ENCODE measurements at regions not wholly inside any gene's neighbourhood (a gene's known extent, or its start where the extent isn't known, plus 50 kb on each side); places are given as distances from the start of the nearest gene placed in this dataset.
A peak's percentile ranks its signal among the peaks of the same experiment; 100 is the strongest.

GRCh38 chr2:217722883-217723472 is 279.8 kb downstream of the TNS1 start:
- no peak for DNase-seq (ENCODE audit: low read depth in 2 of 2)

GRCh38 chr2:217717646-217718045 is 285.1 kb downstream of the TNS1 start:
- no peak for DNase-seq (ENCODE audit: low read depth in 2 of 2)

DNA sequence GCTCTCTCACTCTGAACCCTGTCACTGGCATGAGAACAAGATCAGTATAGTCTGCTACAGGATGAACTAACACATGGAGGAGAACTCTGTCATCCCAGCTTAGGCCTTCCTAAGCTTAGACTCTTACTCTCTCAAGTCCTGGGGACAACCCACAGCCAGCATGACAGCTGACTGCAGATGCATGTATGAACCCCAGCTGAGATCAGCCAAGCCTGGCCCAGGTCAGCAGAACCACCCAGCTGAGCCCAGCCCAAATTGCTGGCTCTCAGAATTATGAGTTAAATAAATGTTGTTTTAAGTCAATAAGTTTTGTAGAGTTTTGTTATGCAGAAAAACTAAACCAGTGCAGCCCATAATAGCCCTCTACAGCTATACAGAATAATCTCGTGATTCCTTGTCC is 287.3 kb downstream of the TNS1 start:
- DNase-seq (ENCODE audit: low read depth in 2 of 2): no peak

DNA sequence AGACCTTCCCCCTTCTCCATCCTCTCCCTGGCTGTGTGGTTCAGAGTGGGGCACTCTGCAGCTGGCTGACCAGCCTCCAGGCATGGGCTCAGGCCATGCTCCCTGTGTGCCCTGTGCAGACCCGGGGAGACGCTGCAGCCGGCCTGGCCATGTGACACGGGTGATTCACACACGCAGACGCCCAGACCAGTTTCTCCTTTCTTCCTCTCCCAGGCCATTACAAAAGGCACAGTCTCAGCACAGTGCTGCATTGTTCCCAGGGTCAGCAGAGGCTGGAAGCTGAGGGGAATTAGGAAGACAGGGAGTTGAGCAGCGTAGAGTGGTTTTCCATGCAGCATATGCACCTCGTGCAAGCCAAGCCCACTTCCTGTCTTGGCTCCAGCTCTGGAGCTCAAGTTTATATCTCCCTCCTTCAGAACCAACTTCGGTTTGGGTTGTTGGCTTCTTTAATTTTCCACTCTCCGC is 288.5 kb downstream of the TNS1 start:
- no peak for DNase-seq (ENCODE audit: low read depth in 2 of 2)

- peak; percentile 65 to 67 for DNase-seq (ENCODE audit: low read depth in 2 of 2)
Observed at GRCh38 chr2:217713395-217714286, 289.2 kb downstream of the TNS1 start.

DNA sequence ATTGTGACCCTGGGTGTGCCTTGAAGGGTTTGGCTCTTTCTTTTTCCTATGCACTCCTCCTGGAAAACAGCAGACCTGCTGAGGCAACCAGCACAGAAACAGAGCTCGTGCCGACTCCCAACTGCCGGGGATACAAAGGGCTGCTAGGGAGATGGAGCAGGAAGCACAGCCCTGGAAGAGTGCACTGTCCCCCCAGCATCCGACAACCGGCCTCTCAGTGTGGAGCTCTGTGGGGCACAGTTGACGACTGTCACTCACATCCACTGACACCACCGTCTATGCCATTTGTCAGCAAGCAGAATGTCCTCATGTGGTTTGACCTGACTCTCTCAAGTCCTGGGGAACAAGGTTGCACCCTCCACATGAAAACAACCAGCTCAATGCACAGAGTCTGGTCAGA is 290.4 kb downstream of the TNS1 start:
- no peak for DNase-seq (ENCODE audit: low read depth in 2 of 2)

DNA sequence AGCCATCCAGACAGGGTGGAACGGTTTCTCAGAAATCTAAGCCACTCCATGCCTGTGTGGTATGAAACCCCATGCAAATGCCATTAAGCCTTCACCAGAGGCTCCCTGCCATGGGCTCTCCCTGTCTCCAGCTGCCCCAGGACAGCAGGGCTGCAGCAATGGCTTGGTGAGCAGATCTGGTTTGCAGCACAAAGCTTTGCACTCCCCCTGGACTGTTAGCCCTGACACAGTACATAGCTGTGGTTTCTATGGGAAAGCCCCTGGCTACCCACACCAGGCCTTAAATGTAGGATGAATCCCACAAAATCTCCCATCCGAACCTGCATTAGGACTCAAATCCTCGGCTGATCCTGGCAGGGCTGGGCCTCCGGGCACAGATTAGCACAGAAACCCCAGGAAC is 291.6 kb downstream of the TNS1 start:
- no peak for DNase-seq (ENCODE audit: low read depth in 2 of 2)

GRCh38 chr2:217710211-217710765 is 292.5 kb downstream of the TNS1 start:
- no peak for DNase-seq (ENCODE audit: low read depth in 2 of 2)

DNA sequence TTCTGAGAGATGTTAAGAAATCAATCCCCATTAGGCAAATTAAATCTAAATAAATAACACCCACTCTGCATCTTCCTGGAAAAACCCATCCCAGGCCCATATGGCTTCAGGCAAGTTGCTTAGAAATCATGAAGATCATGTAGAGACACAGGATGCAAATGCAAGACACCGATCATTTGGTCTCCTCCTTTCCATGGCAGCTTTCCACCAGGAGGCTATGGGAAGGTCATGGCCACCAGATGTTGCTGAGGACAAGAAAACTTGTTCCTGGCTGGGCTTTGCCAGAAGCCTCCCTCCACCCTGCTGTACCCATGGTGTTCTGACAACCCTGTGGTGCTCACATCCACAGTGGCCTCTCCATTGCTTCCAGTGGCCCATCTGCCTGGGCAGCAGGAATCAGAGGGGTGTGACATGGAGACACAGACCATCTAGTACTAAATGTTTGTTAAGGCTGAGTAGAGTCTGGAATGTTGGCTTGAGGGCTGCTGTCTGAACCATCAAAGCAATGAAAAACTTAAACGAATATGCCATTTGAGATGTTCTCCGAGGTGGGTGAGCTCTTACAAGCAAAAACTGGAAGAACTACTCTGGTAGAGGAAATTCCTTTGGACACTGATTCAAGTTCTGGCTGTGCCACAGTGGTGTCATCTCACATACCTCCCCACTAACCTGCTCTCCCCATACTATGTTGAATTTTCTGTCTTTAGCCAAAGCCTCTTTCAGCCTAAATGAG is 293.2 kb downstream of the TNS1 start:
- DNase-seq (ENCODE audit: low read depth in 2 of 2): no peak

DNA sequence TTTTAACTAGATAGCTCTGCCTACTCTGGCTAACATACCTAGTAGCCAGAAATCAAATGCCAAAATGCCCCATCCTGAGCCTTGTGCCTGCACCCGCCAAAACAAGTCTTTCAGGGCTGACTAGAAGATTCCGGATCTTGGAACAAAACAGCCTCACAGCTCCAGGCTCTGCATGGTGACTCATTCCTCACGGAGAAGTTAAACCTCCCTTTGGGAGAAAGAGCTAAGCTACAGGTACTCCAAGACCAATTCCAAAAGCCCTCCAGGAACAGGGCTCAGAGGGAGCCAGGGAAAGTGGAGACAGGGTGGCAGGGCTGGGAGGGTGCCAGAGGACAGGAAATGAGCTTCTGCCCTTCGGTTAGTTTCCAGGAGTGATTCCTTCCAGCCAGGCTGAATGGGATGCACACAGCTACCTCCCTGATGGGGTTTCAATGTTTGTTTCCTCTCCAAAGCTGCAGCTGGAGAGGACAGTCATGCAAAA is 295.6 kb downstream of the TNS1 start:
- no peak for DNase-seq (ENCODE audit: low read depth in 2 of 2)

- DNase-seq (ENCODE audit: low read depth in 2 of 2): no peak
Observed at GRCh38 chr2:217706513-217706912, 296.3 kb downstream of the TNS1 start.

- DNase-seq (ENCODE audit: low read depth in 2 of 2): no peak
Observed at GRCh38 chr2:217706095-217706494, 296.7 kb downstream of the TNS1 start.

DNA sequence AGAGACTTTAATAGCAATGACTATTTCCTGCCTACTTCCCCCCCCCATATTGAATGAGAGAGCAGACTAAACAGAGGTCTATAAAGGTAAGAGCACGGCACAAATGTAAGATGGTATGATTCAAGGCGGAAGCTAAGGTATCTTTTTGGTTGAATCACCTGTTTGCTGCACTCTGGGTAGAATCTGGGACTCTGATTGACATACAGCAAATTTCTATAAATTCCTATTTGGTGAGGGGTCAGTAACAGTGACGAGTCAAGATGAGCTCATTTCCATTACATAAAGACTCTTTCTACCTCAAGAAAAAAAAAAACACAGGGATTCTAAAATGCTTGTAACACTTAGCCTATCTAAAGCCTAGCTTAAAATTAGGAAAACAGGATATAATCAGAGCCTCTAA is 297.3 kb downstream of the TNS1 start:
- no peak for DNase-seq (ENCODE audit: low read depth in 2 of 2)

DNA sequence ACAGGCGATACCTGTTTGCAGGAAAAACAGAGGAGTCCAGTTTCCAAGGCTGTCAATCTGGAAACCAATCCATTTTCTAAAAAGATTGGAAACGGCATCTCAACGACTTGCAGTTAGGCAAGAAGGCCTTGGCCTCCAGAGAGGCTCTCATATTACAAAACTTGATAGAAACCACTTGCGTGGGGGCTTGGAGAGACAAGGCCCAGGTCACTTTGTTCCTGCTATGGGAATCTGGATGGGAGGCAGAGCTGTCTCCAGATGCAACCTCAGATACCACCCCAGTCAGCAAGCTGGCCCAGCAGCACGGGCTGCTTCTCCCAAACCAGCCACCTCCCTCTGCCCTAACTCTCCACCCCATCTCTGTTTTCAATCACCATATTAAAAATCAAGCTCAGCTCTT is 298.8 kb downstream of the TNS1 start:
- DNase-seq (ENCODE audit: low read depth in 2 of 2): no peak

DNA sequence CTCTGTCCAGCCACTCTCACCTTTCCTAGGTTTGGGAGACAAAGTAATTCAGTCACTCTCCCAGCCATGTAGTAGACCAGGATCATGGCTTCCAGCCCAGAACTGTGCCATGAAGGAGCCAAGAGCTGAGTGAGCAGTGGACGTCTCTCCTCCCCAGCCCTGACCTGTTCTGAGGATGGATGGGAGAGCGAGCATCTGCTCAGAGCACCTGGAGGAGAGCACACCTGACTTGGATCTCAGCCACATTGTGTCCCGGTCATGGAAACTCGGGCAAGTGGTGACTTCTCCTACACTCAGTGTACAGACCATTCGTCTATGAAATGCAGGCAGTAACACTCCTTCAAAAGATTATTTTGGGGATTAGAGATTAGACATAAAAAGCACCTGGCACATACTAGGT is 299.7 kb downstream of the TNS1 start:
- DNase-seq (ENCODE audit: low read depth in 2 of 2): no peak

GRCh38 chr2:217701622-217702021 is 301.2 kb downstream of the TNS1 start:
- no peak for DNase-seq (ENCODE audit: low read depth in 2 of 2)

- no peak for DNase-seq (ENCODE audit: low read depth in 2 of 2)
Observed at GRCh38 chr2:217698691-217699090, 304.1 kb downstream of the TNS1 start.

DNA sequence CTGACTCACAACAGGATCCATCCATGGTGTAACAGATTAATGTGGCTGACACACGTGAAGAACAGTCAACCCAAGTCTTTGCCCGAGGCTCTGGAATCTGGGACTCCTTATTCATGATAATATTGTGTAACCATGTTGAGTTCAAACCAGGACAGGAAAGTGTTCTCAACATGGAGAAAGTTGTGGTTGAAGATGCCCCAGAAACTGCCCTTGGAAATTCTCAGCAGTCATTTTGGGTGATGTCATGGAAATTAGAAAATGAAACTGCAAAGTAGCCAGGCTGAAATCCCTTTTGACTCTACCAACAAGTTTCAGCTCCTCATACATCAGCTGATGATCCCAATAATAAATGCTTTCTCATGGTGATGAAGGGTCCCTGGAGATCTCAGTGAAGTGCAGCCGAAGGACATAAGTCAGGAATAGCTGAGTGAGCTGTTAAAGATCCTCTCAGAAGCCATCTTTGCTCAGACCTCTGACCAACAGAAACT is 307.7 kb downstream of the TNS1 start:
- no peak for DNase-seq (ENCODE audit: low read depth in 2 of 2)

GRCh38 chr2:217694291-217694690 is 308.5 kb downstream of the TNS1 start:
- DNase-seq (ENCODE audit: low read depth in 2 of 2): no peak

DNA sequence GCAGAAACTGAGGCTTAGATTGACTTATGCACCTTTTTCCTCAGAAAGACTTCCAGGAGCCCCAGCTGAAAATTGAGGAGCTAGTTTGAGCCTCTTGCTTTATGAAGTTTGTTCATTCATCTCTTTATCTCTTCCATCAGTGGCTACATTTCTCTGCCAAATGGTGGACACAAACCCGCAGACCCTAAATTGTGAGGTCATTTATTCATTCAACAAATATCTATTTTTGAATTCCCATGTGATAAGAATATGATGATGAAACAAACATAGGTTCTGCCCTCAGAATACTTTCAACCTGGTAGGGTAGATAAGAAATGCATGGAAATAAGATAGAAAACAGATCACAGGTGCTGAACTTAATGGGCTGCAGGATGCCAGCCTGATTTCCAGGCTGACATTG is 309.4 kb downstream of the TNS1 start:
- no peak for DNase-seq (ENCODE audit: low read depth in 2 of 2)

DNA sequence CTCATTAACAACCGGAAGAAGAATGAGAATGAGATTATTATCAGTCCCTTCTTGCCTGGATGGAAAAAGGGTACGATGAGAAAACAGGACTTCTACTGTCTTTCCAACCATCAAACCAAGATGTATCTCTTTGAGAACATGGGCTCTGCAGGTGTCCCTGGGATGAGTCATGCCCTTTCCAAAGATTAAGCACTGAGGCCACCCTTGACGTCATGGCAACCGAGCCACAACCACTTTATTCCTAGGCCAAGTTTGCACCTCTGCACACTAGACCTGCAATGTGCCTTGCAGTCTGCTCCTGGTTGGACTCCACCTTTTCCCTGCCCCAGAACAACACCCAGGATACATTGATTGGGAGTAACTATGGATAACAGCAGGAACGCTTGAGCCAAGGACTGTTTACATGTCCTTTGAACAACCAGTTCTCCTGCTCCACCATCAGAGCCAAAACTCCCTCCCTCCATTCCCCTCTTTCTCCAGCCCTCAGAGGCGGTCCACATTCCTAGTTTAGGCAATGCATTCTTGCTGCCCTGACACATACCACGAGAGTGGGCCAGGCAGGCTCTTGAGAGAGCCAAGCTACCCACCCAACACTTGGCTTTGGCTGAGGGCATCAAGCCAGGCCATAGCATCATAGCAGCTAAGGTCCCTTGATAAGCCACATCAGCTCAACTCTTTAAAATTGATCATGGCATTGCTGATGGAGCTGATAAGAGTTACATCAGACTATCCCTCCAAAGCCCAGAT is 310.7 kb downstream of the TNS1 start:
- no peak for DNase-seq (ENCODE audit: low read depth in 2 of 2)

Data from stimulated activated CD8-positive, alpha-beta memory T cell treated with anti-CD3 and anti-CD28 coated beads, Interleukin-2, amount 100 ng/mL, for 48 hours (primary cell).